ENCODE measurements at regions not wholly inside any gene's neighbourhood (a gene's known extent, or its start where the extent isn't known, plus 50 kb on each side); places are given as distances from the start of the nearest gene placed in this dataset.

DNA sequence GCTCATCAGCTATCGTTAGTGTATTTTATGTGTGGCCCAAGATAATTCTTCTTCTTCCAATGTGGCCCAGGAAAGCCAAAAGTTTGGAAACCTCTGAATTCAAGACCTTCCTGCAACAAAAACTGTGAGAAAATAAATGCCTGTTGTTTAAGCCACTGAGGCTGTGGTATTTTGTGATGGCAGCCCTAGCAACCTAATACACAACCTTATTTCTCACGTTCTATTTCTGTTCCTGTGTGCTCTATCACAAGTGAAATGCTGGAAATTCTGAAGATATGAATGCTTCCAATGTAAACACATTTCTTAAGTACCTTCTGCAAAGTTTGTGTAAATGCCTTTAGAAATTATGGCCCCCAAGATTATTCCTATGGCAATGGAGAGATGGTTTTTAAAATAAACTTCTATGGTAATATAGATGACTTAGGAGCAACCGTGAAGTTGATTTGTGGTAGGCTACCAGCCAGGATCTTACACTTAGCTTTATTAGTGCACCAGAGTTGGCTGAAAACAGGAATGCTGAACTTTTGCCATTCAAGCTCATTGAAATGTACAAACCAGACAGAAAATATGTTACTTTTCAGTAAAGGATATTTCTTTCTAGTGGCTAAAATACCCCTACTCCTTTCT, 148.0 kb downstream of the USP46 start:
- no peaks in the 10 kb centered on the region for H3K9me1 ChIP-seq (ENCODE audit: insufficient read depth, low read length)
- intact Hi-C loops (cut with micrococcal nuclease): no loop called here
- peaks cover 5% of the 10 kb centered on the region for H3K27me3 ChIP-seq (ENCODE audit: control insufficient read depth, insufficient read depth, low read length)
- no TSS peak for BruUV-seq (replicated peaks)
- H3K27ac ChIP-seq (ENCODE audit: insufficient read depth, low read length): no peak overlapping the region
- no peaks in the 10 kb centered on the region for H4K20me1 ChIP-seq (ENCODE audit: insufficient read depth, low read length)
- H3K9ac ChIP-seq (ENCODE audit: low read depth, low read length): no peak overlapping the region
- no peak overlapping the region for H2BK15ac ChIP-seq (ENCODE audit: low read depth, low read length)
- ATAC-seq (ENCODE audit: low read depth) (no peak), DNase-seq (no peak)
- no peak overlapping the region for H3K4ac ChIP-seq (ENCODE audit: low read depth, low read length)
- H4K8ac ChIP-seq (ENCODE audit: low read depth in 2 of 2, low read length in 2 of 2): no peak overlapping the region
- TF ChIP-seq SMC3 (IDR thresholded peaks at IDR 0.05; ENCODE audit: low read depth, low read length) (no peak), CEBPB (IDR thresholded peaks at IDR 0.05; ENCODE audit: low read depth, low read length) (no peak), FOS (IDR thresholded peaks at IDR 0.05; ENCODE audit: low read depth, low read length) (no peak), RCOR1 (IDR thresholded peaks at IDR 0.05; ENCODE audit: insufficient replicate concordance, low read length) (no peak), CHD1 (IDR thresholded peaks at IDR 0.05; ENCODE audit: low read depth, low read length) (no peak)
- TF ChIP-seq, protein P1, sequence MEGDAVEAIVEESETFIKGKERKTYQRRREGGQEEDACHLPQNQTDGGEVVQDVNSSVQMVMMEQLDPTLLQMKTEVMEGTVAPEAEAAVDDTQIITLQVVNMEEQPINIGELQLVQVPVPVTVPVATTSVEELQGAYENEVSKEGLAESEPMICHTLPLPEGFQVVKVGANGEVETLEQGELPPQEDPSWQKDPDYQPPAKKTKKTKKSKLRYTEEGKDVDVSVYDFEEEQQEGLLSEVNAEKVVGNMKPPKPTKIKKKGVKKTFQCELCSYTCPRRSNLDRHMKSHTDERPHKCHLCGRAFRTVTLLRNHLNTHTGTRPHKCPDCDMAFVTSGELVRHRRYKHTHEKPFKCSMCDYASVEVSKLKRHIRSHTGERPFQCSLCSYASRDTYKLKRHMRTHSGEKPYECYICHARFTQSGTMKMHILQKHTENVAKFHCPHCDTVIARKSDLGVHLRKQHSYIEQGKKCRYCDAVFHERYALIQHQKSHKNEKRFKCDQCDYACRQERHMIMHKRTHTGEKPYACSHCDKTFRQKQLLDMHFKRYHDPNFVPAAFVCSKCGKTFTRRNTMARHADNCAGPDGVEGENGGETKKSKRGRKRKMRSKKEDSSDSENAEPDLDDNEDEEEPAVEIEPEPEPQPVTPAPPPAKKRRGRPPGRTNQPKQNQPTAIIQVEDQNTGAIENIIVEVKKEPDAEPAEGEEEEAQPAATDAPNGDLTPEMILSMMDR (conservative IDR thresholded peaks at IDR 0.05; ENCODE audit: low read depth, low read length): no peak
- ChIA-PET CTCF (no interaction called here), POLR2A (ENCODE audit: unreplicated experiment) (no interaction called here)
- H2AFZ ChIP-seq (replicated peaks; ENCODE audit: low read length, poor library complexity): no peak overlapping the region
- H3K4me1 ChIP-seq (ENCODE audit: control insufficient read depth, insufficient read depth, low read length): no peaks in the 10 kb centered on the region
- H3K4me2 ChIP-seq (ENCODE audit: low read depth, low read length): no peak overlapping the region
- no peak overlapping the region for H2BK20ac ChIP-seq (ENCODE audit: low read depth, low read length)
- H3K18ac ChIP-seq (ENCODE audit: low read depth, low read length): no peak overlapping the region
- in situ Hi-C loops (cut with MboI; ENCODE audit: low sequenced_read_pairs): no loop called here
- H4K5ac ChIP-seq (ENCODE audit: low read depth, low read length): no peak overlapping the region
- no peak overlapping the region for H3K23ac ChIP-seq (ENCODE audit: low read depth, low read length)
- H3K14ac ChIP-seq (replicated peaks; ENCODE audit: low read depth, low read length): no peak overlapping the region
- no peak overlapping the region for H2BK5ac ChIP-seq (ENCODE audit: low read depth, low read length, poor library complexity, severe bottlenecking)
- no peaks in the 10 kb centered on the region for H3K79me1 ChIP-seq (ENCODE audit: low read depth in 1 of 2, low read length in 2 of 2)
- H2BK120ac ChIP-seq (ENCODE audit: low read depth, low read length): no peak overlapping the region
- no peaks in the 10 kb centered on the region for H3K36me3 ChIP-seq (ENCODE audit: control insufficient read depth, insufficient read depth, low read length)
- no peak overlapping the region for H3K4me3 ChIP-seq (ENCODE audit: insufficient read depth, low read depth, low read length)
- WGBS, 2 experiments (ENCODE audit: extremely low coverage in 2 of 2, insufficient read length in 1 of 2): no CpG with 5 or more reads among the region's 3 CpGs
- no peak overlapping the region for H4K91ac ChIP-seq (ENCODE audit: insufficient read depth, low read depth, low read length)
- H3K9me3 ChIP-seq (ENCODE audit: control insufficient read depth, insufficient read depth, low read length): no peaks in the 10 kb centered on the region
- H2AK5ac ChIP-seq (ENCODE audit: low read depth, low read length): no peak overlapping the region
- dilution Hi-C loops (cut with HindIII; ENCODE audit: low sequenced_read_pairs, unreplicated experiment): no loop called here
- no peak overlapping the region for H2AK9ac ChIP-seq (replicated peaks; ENCODE audit: low read depth, low read length, poor library complexity)
- no peak overlapping the region for H3K56ac ChIP-seq (ENCODE audit: extremely low read depth, insufficient read depth, low read length)
